ENCODE measurements at regions not wholly inside any gene's neighbourhood (a gene's known extent, or its start where the extent isn't known, plus 50 kb on each side); places are given as distances from the start of the nearest gene placed in this dataset.
A peak's percentile ranks its signal among the peaks of the same experiment; 100 is the strongest.

DNA sequence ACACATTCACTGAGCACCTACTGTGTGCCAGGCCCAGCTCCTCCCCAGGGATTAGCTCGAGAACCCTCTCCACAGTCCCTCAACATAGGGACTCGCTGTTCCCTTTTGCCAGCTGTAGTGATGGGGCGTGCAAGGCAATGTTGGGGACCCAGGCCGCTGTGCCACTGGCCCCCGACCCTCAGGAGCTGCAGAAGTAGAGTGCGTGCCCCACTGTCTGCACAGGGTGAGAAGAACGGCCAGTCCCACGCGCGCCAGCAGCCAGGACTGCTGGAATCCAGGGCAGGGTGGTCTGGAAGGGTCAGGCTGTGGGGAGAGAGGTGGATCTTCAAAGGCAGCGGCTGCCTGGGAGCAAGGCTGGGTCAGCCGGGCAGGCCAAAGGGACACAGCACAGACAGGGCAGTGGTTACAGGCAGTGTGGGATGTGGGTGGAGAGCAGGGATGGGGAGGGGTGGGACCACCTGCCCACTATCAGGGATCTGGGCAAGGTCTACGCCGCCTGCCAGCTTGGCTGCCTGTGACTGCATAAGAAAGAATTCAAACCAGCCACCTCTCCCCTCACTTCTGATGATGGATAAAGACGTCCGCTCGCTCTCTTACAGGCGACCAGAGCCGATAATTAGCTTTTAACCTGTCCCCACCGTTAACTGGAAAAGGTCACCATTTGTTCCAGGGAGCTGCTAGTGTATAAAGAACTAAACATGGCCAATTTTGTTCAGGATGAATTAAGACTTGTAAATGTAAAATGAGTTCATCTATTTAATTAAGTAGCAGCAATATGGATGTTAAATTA, 86.7 kb upstream of the GSE1 start (continued):
- peak; percentile 74 for TF ChIP-seq HNF4A (CRISPR knock-in tag; IDR thresholded peaks at IDR 0.05)
- peak; percentile 96 for TF ChIP-seq RARA (CRISPR knock-in tag; IDR thresholded peaks at IDR 0.05)
- TF ChIP-seq KDM5B (CRISPR knock-in tag; IDR thresholded peaks at IDR 0.05; ENCODE audit: borderline replicate concordance): peak; percentile 60; the same call in 1 of the 2 replicates
- TF ChIP-seq, protein P1, sequence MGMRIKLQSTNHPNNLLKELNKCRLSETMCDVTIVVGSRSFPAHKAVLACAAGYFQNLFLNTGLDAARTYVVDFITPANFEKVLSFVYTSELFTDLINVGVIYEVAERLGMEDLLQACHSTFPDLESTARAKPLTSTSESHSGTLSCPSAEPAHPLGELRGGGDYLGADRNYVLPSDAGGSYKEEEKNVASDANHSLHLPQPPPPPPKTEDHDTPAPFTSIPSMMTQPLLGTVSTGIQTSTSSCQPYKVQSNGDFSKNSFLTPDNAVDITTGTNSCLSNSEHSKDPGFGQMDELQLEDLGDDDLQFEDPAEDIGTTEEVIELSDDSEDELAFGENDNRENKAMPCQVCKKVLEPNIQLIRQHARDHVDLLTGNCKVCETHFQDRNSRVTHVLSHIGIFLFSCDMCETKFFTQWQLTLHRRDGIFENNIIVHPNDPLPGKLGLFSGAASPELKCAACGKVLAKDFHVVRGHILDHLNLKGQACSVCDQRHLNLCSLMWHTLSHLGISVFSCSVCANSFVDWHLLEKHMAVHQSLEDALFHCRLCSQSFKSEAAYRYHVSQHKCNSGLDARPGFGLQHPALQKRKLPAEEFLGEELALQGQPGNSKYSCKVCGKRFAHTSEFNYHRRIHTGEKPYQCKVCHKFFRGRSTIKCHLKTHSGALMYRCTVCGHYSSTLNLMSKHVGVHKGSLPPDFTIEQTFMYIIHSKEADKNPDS (CRISPR knock-in tag; IDR thresholded peaks at IDR 0.05): no peak
- peak; percentile 3 for TF ChIP-seq YY1 (IDR thresholded peaks at IDR 0.05; ENCODE audit: insufficient read depth, insufficient replicate concordance, low read depth, low read length)
- no peak for TF ChIP-seq POLR2AphosphoS2 (IDR thresholded peaks at IDR 0.05; ENCODE audit: low read depth, low read length)

DNA sequence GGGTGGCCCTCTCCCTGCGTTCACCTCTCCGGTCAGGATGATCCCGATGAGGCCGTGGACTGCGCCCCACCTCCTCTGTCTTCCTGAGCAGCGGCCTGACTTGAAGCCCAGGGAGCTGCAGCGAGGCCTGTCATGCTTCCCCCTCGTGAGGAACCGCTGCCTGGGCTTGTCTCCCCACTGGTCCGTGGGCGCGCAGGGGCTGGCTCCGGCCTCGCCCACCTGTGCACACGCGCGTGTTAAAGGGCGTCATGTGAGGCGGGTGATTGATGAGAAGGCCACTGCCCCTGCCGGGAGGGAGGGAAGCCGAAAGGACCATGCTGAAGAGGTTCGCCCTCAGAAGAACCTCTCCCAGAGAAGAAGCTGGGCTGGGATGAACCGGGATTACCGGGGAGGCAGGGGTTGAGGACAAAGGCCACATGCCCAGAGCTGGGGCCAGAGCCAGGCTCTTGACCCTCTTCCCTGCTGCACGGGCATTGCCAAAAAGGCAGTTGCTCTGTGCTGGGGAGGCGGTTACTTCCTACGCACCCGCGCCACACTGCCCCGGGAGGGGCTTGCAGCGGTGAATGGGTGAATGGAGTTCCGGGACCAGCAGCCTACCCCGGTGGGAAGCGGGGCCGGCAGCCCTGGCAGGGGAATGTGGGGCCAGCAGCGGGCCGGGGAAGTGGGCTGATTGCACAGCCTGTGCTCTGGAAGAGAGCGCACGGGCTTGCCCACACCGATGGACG, 85.9 kb upstream of the GSE1 start:
- intact Hi-C loops (cut with micrococcal nuclease; ENCODE audit: unreplicated experiment) (loop anchor here (10.0 kb wide), 1 partner anchor 88 kb away; the partner anchor contains the start of gene GSE1), in situ Hi-C loops (cut with HindIII; ENCODE audit: extremely low pct_ligation_motif_present, low pct_unique_long_range_greater_than_20kb) (no loop called here)
- no peak for ATAC-seq
- no peak overlapping the region for H2AFZ ChIP-seq (ENCODE audit: low read length)
- H3K4me2 ChIP-seq (ENCODE audit: low read depth, low read length): peak overlapping the region; percentile 83; the same call in 1 of the 2 replicates
- H3K9ac ChIP-seq (ENCODE audit: insufficient read depth, low read depth, low read length): no peak overlapping the region
- no peak overlapping the region for H3K27ac ChIP-seq (ENCODE audit: extremely low read length, insufficient read depth, low read length)
- no peaks in the 10 kb centered on the region for H3K79me2 ChIP-seq (ENCODE audit: insufficient read depth, low read length)
- no peaks in the 10 kb centered on the region for H4K20me1 ChIP-seq (ENCODE audit: insufficient read depth, low read length)
- H3K36me3 ChIP-seq (replicated peaks in 1 of 2; ENCODE audit: control insufficient read depth in 1 of 2, insufficient read depth in 2 of 2, low read length in 2 of 2): no peaks in the 10 kb centered on the region
- FAIRE-seq: no peak
- CTCF ChIA-PET (ENCODE audit: low intra/inter-chr PET ratio, low total read pairs): no interaction called here
- H3K27me3 ChIP-seq (ENCODE audit: control insufficient read depth in 1 of 2, insufficient read depth in 2 of 2, low read length in 2 of 2): no peaks in the 10 kb centered on the region
- no peak for DNase-seq (ENCODE audit: low spot score)
- H3K9me3 ChIP-seq (ENCODE audit: low read length): no peaks in the 10 kb centered on the region
- BruUV-seq (replicated peaks): no TSS peak
- peaks cover 99% of the 10 kb centered on the region for H3K4me1 ChIP-seq (ENCODE audit: insufficient read depth, low read length)
- POLR2A ChIA-PET: interaction anchor here (1.0 to 8.9 kb wide), 6 partner anchors 11 to 238 kb away, joined by 3 to 235 read pairs (median 55); no protein-coding TSS in a partner anchor
- WGBS (ENCODE audit: low lambda C conversion rate): 88% methylated on average over 41 of the region's 41 CpGs
- H3K4me3 ChIP-seq (replicated peaks in 1 of 3; ENCODE audit: insufficient read depth in 1 of 3, low read depth in 2 of 3, low read length in 3 of 3): no peak overlapping the region
- TF ChIP-seq ZNF839 (CRISPR knock-in tag; IDR thresholded peaks at IDR 0.05; ENCODE audit: borderline replicate concordance): no peak
- no peak for TF ChIP-seq ZNF160 (CRISPR knock-in tag; IDR thresholded peaks at IDR 0.05)
- TF ChIP-seq HNRNPL (IDR thresholded peaks at IDR 0.05; ENCODE audit: low read depth, low read length): 0 out of 2 replicates have a peak, but pooled peaks have one; percentile 59
- TF ChIP-seq, protein P2, sequence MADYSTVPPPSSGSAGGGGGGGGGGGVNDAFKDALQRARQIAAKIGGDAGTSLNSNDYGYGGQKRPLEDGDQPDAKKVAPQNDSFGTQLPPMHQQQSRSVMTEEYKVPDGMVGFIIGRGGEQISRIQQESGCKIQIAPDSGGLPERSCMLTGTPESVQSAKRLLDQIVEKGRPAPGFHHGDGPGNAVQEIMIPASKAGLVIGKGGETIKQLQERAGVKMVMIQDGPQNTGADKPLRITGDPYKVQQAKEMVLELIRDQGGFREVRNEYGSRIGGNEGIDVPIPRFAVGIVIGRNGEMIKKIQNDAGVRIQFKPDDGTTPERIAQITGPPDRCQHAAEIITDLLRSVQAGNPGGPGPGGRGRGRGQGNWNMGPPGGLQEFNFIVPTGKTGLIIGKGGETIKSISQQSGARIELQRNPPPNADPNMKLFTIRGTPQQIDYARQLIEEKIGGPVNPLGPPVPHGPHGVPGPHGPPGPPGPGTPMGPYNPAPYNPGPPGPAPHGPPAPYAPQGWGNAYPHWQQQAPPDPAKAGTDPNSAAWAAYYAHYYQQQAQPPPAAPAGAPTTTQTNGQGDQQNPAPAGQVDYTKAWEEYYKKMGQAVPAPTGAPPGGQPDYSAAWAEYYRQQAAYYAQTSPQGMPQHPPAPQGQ (CRISPR knock-in tag; IDR thresholded peaks at IDR 0.05; ENCODE audit: borderline replicate concordance): no peak
- TF ChIP-seq ZBTB38 (CRISPR knock-in tag; IDR thresholded peaks at IDR 0.05): peak; percentile 56
- TF ChIP-seq AKAP8 (CRISPR knock-in tag; IDR thresholded peaks at IDR 0.05): no peak
- TF ChIP-seq CEBPG (CRISPR knock-in tag; IDR thresholded peaks at IDR 0.05): no peak
- TF ChIP-seq ZBTB25 (CRISPR knock-in tag; IDR thresholded peaks at IDR 0.05): no peak
- TF ChIP-seq MEIS1 (CRISPR knock-in tag; IDR thresholded peaks at IDR 0.05; ENCODE audit: borderline replicate concordance): no peak
- TF ChIP-seq PLSCR1 (CRISPR knock-in tag; IDR thresholded peaks at IDR 0.05; ENCODE audit: borderline replicate concordance): no peak
